Muscle layer of colon (tissue), 2 donors: ENCODE measurements at regions not wholly inside any gene's neighbourhood (a gene's known extent, or its start where the extent isn't known, plus 50 kb on each side); places are given as distances from the start of the nearest gene placed in this dataset.

Experiments used
- H3K27ac ChIP-seq: one replicate; pipeline ENCODE4 v1.7.0; 2013; ENCODE audit warnings: low read depth, mild to moderate bottlenecking, low read length, moderate library complexity
- H3K27me3 ChIP-seq, 2 donors: one replicate each; pipeline ENCODE4 v1.7.0; 2013; ENCODE audit warnings: low read length in 2 of 2, mild to moderate bottlenecking in 2 of 2; ENCODE audit not compliant: insufficient read depth in 2 of 2, control insufficient read depth in 1 of 2
- H3K36me3 ChIP-seq: one replicate; pipeline ENCODE4 v1.7.0; 2013; ENCODE audit warnings: mild to moderate bottlenecking, low read length; ENCODE audit not compliant: insufficient read depth
- H3K4me1 ChIP-seq: one replicate; pipeline ENCODE4 v1.7.0; 2013; ENCODE audit warnings: mild to moderate bottlenecking, low read length; ENCODE audit not compliant: insufficient read depth
- H3K4me3 ChIP-seq, 2 donors: one replicate each; pipeline ENCODE4 v1.7.0; 2013; ENCODE audit warnings: low read length in 2 of 2, low read depth in 1 of 2, mild to moderate bottlenecking in 1 of 2, moderate library complexity in 1 of 2
- H3K9ac ChIP-seq: one replicate; pipeline ENCODE4 v1.7.0; 2013; ENCODE audit warnings: low read length
- H3K9me3 ChIP-seq: one replicate; pipeline ENCODE4 v1.7.0; 2013; ENCODE audit warnings: mild to moderate bottlenecking, low read length
- donor health status: abdominal sarcoma.
- donor health status: Adenocarcinoma of cecum.

DNA sequence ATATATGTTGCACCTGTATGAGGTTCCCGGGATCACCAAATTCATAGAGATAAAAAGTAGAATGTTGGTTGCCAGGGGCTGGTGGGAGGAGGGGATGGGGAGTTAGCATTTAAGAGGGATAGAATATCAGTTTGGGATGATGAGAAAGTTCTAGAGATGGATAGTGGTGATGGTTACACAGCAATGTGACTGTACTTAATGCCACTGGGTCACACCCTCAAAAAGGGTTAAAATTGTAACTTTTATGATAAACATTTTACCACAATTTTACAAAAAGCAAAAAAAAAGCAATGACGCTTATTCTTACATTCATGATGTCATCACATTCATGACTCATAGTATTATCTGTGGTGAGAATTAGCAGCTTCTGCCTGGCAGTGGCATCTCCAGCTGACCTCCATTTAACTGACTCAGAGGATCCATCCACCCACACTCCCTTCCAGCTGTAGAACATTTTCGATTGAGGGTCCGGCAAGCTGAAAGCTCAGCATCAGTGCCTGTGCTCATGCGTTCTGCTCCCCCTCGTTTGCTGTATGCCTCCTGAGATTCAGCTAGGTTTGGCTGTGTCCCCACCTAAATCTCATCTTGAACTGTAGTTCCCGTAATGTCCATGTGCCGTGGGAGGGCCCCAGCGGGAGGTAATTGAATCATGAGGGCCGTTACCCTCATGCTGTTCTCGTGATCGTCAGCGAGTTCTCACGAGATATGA is 64.8 kb upstream of the TMEM260 start:
- Histone ChIP-seq H3K9ac (no peak overlapping the region), H3K9me3 (no peaks in the 10 kb centered on the region), H3K4me1 (no peaks in the 10 kb centered on the region), H3K27me3 (no peaks in the 10 kb centered on the region), H3K36me3 (no peaks in the 10 kb centered on the region), H3K4me3 (no peak overlapping the region), H3K27ac (no peak overlapping the region)

- Histone ChIP-seq H3K4me1 (no peaks in the 10 kb centered on the region), H3K9ac (no peak overlapping the region), H3K9me3 (no peaks in the 10 kb centered on the region), H3K27me3 (no peaks in the 10 kb centered on the region), H3K27ac (no peak overlapping the region), H3K36me3 (no peaks in the 10 kb centered on the region), H3K4me3 (no peak overlapping the region)
Measured at GRCh38 chr14:56515739-56516138, 63.9 kb upstream of the TMEM260 start.

DNA sequence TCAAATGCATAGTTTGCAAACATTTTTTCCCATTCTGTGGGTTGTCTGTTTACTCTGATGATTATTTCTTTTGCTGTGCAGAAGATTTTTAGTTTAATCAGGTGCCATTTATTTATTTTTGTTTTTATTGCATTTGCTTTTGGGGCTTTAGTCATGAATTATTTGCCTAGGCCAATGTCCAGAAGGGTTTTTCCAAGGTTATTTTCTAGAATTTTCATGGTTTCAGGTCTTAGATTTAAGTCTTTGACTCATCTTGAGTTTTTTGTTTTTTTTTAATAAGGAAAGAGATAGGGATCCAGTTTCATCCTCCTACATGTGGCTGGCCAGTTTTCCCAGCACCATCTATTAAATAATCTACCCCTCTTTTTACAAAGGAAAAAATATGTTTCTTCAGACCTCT is 57.2 kb upstream of the TMEM260 start:
- Histone ChIP-seq H3K4me1 (no peaks in the 10 kb centered on the region), H3K9me3 (no peaks in the 10 kb centered on the region), H3K27me3 (no peaks in the 10 kb centered on the region), H3K27ac (no peak overlapping the region), H3K9ac (no peak overlapping the region), H3K36me3 (no peaks in the 10 kb centered on the region), H3K4me3 (no peak overlapping the region)

GRCh38 chr14:56524971-56525677 is 54.5 kb upstream of the TMEM260 start:
- H3K27me3 ChIP-seq: no peaks in the 10 kb centered on the region
- H3K9me3 ChIP-seq: no peaks in the 10 kb centered on the region
- H3K4me1 ChIP-seq: no peaks in the 10 kb centered on the region
- H3K9ac ChIP-seq: no peak overlapping the region
- H3K27ac ChIP-seq: no peak overlapping the region
- H3K4me3 ChIP-seq: no peak overlapping the region
- no peaks in the 10 kb centered on the region for H3K36me3 ChIP-seq

DNA sequence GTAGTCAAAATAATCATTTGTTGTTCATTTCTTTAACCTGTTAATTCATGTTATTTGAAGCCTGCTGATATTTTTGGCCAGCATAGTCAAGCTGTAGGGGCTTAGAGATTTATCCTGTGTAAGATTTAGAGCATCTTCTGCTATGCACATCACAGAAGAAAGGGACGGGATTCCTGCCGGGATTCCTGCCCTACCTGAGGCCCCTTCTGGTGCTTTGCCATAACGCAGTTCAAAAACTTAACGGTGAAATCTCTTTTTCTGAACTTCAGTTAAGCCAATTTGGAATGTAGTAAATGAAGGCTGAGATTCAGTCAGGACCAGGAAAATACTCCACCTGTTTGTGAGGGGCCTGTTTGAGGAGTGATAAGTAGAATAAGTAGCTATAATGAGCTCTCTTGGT is 50.7 kb upstream of the TMEM260 start:
- Histone ChIP-seq H3K27ac (no peak overlapping the region), H3K27me3 (no peaks in the 10 kb centered on the region), H3K36me3 (no peaks in the 10 kb centered on the region), H3K9ac (no peak overlapping the region), H3K4me1 (no peaks in the 10 kb centered on the region), H3K4me3 (no peak overlapping the region), H3K9me3 (no peaks in the 10 kb centered on the region)
